HG02623 (cell line): ENCODE measurements at regions not wholly inside any gene's neighbourhood (a gene's known extent, or its start where the extent isn't known, plus 50 kb on each side); places are given as distances from the start of the nearest gene placed in this dataset.

ENCODE experiments used
- ATAC-seq: cut with Tn5 transposase; IDR thresholded peaks from one replicate; pipeline ENCODE4 v1.9.1; 2021; ENCODE audit warnings: moderate library complexity; ENCODE audit not compliant: unreplicated experiment

DNA sequence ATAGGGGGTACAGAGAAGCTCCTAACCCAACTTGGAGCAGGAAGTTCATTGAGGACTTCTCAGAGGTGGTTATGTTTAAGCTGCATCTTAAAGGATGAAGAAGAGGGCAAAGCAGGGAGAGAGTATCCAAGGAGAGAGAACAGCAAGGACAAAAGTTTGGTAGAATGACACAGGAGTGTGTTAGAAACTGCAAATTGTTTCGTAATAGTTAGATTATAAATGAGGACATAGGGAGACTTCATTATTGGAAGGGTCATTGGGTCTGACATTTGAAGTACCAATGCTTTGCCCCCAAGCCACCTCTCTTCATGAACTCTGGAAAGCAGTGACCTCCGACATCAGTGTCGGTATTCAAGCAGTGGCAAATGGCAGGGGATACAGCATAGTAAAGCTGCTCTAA is 209.6 kb upstream of the JUN start:
- ATAC-seq = no peak

- ATAC-seq = no peak
Observed at GRCh38 chr1:58994664-58995063, 210.8 kb upstream of the JUN start.

- ATAC-seq = peak; percentile 89
Observed at GRCh38 chr1:58996341-58997059, 212.7 kb upstream of the JUN start.

DNA sequence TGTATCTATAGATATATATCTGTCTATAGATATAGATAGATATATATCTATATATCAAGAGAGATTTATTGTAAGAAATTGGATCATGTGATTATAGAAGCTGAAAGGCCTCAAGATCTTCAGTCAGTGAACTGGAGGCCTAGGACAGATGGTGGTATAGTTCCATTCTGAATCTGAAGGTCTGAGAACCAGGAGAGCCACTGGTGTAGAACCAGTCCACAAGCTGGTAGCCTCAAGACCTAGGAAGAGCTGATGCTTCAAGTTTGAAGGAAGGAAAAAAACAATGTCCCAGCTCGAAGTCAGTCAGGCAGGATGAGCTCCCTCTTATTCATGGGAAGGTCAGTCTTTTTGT is 213.2 kb upstream of the JUN start:
- peak; percentile 52 for ATAC-seq

DNA sequence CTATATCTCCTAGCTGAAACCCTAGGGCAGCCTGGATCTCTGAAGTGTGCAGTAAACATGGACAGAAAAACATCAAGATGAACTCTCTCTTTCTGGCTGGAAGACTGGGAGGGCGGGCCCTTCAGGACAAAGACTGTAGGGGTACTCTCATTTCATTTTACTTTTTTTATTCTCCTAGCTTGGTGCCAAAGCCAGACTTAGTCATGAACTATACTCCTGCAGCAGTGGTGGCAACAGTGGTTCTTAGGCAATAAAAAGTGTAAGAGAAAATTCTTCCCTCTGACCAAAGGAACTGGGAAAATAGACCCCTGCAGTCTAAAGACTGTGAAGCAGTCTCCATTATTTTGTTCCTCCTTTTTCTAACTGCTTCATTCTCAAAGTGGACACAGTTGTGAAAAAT is 213.8 kb upstream of the JUN start:
- no peak for ATAC-seq

DNA sequence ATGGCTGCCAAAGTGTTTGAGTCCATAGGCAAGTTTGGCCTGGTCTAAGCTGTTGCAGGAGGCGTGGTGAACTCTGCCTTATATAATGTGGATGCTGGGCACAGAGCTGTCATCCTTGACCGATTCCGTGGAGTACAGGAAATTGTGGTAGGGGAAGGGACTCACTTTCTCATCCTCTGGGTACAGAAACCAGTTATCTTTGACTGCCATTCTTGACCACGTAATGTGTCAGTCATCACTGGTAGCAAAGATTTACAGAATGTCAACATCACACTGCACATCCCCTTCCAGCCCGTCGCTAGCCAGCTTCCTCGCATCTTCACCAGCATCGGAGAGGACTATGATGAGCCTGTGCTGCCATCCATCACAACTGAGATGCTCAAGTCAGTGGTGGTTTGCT is 215.8 kb upstream of the JUN start:
- ATAC-seq = no peak

- ATAC-seq = no peak
Observed at GRCh38 chr1:59004755-59005154, 220.9 kb upstream of the JUN start.

GRCh38 chr1:59005491-59006288 is 221.8 kb upstream of the JUN start:
- no peak for ATAC-seq

DNA sequence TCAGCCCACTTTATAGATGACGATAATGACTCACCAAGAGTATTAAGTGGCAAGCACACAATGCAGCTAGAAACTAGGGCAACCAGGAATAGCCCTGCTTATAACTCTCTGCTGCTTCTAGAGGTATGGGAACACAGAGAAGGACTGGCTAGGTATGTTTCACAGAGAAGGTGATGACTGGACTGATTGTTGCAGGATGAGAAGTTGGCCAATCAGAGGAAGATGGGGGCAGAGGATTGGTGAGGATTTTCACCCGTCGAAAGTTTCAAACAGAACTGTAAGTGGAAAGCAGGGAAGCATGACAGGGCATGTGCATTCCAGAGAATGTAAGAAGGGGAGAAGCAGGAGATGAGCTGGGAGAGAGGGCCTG is 222.4 kb upstream of the JUN start:
- ATAC-seq = no peak

DNA sequence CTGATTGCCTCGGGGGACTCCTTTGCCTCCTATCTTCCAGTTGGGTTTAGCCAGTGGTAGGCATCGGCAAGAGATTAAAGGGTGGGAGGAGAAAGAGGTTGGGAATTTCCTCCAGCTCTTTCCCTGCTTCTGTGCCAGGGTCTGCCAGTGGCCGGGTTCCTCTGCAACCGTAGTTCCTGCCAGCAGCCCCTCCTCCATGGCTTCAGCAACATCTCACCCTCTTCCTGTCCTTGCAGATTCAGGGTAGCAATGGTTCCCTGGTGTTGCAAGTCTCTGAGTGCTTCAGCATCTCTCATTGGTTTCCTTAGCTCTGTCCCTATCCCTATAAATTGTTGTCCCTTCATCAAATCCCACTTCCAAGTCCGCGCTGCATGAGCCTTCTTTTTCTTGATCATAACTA is 223.1 kb upstream of the JUN start:
- ATAC-seq = no peak

GRCh38 chr1:59007429-59007819 is 223.6 kb upstream of the JUN start:
- ATAC-seq = peak; percentile 8

DNA sequence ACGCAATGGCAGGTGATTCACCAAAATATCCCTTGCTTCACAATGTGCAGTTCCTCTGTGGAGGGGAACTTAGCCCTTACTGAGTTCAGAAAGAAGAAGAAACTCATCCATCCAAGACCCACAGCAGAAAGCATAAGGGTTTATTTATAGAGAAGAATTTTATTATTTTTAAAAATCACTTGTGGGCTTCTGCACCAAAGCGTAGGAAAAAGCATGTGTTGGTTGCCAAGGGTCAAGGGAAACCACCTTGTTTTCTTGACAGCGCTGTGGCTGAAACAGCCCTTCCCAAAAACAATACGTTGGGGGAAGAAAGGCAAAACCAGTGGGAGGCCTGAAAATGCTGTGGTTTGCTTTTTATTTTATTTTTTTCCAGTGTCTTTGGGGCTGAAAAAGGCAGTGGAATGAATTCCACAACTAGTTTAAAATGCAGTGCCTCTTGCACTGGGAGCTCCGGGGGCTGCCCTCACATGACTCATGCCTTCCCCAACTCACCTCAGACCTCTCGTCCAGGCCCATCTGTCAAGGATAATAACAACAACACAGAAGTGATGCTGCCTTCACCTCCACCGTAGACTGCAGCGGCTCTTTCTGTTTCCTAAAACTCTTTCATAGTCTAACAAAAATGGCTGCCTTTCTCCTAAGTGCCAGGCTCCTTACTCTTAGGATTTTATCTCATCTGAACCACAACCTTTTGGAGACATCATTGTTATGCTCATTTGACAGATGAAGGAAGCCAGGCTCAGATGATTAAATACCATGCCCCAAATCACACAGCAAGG is 224.2 kb upstream of the JUN start:
- peak; percentile 56 for ATAC-seq

DNA sequence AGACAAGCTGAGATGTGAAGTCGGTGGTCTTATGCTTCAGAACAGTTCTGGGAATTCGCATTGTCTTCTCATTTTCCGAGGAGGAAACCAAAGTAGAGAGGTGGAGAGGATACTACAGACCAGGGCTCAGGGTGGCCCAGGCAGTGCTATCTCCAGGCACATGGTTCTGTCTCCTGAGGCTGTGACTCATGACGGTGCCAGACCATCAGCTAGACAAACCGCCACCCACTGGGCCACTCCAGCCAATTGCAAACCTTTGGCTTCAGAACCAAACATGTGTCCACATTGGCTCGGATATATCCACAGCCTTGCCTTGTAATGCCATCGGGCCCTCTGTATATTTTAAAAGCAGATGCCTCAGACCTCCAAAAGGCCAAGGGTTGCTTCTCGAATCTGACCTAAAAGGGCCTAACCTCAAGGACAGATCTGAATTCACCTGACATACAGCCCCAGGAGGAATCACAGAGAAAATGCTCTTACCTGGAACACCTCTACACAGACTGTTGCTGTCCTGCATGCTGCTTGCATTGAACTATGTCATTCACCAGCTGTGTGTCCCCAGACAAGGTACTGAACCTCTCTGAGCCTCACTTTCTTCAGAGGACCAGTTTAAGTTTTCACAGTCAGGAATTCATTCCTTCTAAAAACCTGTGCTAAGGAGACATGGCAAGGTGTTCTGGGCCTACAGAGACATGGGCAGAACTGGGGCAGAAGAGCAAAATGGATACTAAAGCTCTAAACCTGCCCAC is 224.9 kb upstream of the JUN start:
- ATAC-seq = no peak

- no peak for ATAC-seq
Observed at GRCh38 chr1:59011663-59012062, 227.8 kb upstream of the JUN start.

DNA sequence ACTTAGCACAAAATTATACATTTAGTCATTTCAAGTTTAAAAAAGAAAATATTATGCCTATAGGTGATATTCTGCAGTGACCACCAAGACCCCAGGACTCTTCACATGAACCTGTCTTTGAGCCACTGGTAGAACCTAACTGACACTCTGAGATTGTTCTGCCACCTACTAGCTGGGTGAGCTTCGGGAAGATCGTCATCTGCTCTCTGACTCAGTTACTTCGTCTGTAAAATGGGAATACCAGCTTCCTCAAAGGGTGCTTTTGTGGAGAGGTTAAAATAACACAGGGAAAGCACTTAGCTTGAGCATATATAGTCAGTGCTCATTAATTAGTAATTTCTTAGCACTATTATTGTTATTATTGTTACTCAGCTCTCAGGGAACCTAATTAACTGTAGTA is 228.5 kb upstream of the JUN start:
- ATAC-seq = no peak

- peak; percentile 64 for ATAC-seq
Observed at GRCh38 chr1:59013276-59013927, 229.6 kb upstream of the JUN start.

GRCh38 chr1:59013928-59014279 is 230.1 kb upstream of the JUN start:
- no peak for ATAC-seq

DNA sequence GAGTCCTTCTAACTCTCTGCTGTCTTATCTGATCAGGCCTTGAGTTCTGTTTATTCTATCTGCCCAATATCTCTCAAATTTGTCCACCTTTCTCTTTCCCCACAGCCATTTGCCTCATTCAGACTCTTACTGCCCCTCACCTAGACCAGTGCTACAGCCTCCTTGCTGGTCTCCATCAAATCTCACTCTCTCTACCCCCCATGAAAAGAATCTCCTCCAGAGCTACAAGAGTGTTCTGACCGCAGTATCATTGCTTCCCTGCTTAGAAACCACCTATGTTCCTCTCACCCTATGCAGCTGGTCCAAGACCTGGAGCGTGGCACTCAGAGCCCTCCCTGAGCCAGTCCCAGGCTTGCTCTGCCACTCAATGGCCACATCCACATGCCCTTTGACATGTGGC is 231.0 kb upstream of the JUN start:
- ATAC-seq = no peak

GRCh38 chr1:59015708-59016107 is 231.9 kb upstream of the JUN start:
- no peak for ATAC-seq

DNA sequence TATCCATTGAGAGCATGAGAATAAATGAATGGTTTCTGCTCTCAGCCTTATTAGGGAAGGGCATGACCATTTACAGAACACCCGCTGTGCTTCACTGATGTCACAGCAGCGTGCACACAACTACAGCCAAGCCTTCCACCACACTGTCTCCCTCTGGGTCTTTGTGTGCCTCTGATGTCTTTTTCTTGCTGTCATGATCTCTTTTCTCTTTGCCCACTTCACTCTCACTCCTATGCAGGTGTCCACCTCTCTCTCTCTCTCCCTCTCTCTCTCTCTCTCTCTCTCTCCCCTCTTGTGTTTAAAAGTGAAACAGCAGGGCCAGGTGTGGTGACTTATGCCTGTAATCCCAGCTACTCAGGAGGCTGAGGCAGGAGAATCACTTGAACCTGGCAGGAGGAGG is 232.5 kb upstream of the JUN start:
- no peak for ATAC-seq
